IPS-NIHi7 (cell line): ENCODE measurements at regions not wholly inside any gene's neighbourhood (a gene's known extent, or its start where the extent isn't known, plus 50 kb on each side); places are given as distances from the start of the nearest gene placed in this dataset.

Experiments used
- DNase-seq: peaks from one replicate; pipeline ENCODE4 v3.0.0; 2012; ENCODE audit warnings: mixed read lengths; ENCODE audit errors: extremely low spot score

DNA sequence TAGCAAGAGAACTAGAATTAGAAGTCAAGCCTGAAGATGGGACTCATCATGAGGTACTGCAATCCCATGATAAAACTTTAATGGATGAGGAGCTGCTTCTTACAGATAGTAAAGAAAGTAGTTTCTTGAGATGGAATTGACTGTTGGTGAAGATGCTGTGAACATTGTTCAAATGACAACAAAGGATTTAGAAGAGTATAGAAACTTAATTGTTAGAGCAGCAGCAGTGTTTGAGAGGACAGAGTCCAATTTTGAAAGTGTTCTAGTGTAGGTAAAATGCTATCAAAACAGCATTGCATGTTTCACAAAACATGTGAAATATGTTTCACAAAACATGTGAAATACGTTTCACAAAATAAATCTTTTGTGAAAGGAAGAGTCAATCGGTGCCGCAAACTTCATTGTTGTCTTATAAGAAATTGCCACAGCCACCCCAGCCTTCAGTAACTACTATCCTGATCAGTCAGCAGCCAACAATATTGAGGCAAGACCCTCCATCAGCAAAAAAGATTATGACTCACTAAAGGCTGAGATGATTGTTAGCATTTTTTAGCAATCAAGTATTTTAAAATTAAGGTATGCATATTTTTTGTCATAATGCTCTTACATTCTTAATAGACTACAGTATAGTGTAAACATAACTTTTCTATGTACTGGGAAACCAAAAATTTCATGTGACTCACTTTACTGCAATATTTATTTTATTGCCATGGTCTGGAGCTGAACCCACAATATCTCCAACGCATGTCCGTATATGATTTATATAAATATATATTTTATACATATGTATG is 173.4 kb upstream of the BMP4 start:
- no peak for DNase-seq

GRCh38 chr14:54132496-54132895 is 175.9 kb upstream of the BMP4 start:
- no peak for DNase-seq

DNA sequence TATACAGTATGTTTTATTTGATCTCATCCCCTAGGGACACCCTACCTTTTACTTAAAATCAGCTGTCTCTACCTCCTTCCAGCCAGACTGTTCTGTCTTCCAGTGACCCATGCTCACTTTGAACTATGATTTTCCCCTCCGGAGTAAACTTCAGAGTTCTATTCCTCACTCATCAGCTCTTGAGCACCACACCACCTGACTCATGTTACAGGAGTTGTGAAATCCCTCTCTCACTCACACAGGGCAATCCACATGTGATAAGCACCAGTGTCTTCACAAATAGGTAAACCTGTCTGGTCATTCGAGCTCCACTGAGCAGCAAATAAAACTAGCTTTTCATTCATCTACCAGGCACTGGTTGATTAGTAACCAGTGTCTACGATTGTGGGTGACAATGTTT is 177.3 kb upstream of the BMP4 start:
- no peak for DNase-seq

GRCh38 chr14:54135804-54136280 is 179.2 kb upstream of the BMP4 start:
- DNase-seq = no peak

DNA sequence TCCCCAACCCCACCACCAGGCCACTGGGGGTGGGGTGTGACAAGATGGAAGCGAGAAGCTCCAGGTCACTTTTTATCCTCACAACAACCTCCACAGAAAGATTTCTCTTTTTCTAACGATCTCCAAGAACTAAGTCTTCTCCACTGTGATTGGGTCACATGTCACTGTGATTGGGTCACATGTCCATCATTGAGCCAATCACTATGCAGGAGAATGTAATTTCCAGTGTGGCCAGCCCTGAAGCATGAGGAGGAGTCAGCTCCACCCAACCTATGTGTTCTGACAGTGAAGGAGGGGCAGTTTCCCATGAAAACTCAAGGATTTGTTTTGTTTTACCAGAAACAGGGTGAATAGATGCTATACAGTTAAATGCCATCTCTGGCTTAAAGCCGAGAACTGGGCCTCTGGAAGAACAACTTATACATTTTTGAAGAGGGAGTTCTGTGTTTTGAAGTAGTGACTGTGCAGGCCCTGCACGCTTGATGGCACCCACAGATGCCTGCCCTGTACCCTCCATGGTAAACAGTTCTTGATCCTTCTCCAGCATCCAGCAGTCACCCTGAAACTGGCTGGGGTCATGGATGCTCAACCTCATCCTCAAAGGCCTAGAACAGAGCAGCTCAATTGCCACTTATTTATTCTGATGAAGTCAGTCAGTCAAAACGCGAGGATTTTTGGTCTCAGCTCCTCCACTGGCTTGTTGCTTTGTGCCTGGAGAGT is 180.4 kb upstream of the BMP4 start:
- DNase-seq = no peak

GRCh38 chr14:54137614-54137961 is 181.0 kb upstream of the BMP4 start:
- no peak for DNase-seq

- no peak for DNase-seq
Measured at GRCh38 chr14:54138024-54138353, 181.4 kb upstream of the BMP4 start.

- no peak for DNase-seq
Measured at GRCh38 chr14:54138354-54139038, 181.9 kb upstream of the BMP4 start.

- DNase-seq = no peak
Measured at GRCh38 chr14:54140551-54140950, 183.9 kb upstream of the BMP4 start.

GRCh38 chr14:54146601-54147000 is 190.0 kb upstream of the BMP4 start:
- DNase-seq = no peak

GRCh38 chr14:54147282-54147681 is 190.7 kb upstream of the BMP4 start:
- no peak for DNase-seq

DNA sequence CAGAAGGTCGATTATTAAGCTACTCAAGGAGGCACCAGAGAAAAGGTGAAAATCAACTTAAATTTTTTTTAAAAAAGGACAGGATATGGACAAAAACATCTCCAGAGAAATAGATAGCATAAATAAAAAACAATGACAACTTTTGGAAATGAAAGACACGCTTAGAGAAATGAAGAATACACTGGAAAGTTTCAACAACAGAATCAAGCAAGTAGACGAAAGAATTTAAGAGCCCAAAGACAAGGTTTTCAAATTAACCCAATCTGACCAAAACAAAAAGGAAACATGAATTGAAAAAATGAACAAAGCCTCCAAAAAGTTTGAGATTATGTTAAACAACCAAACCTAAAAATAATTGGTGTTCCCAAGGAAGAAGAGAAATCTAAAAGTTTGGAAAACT is 191.1 kb upstream of the BMP4 start:
- DNase-seq = no peak

DNA sequence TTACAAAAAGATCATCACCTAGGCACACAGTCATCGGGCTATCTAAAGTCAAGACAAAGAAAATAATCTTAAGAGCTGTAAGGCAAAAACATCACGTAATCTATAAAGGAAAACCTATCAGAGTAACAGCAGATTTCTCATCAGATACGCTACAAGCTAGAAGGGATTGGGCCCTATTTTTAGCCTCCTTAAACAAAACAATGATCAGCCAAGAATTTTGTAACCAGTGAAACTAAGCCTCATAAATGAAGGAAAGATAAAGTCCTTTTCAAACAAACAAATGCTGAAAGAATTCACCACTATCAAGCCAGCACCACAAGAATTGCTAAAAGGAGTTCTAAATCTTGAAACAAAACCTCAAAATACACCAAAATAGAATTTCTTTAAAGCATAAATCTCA is 191.6 kb upstream of the BMP4 start:
- no peak for DNase-seq

- DNase-seq = no peak
Measured at GRCh38 chr14:54152351-54152750, 195.7 kb upstream of the BMP4 start.

DNA sequence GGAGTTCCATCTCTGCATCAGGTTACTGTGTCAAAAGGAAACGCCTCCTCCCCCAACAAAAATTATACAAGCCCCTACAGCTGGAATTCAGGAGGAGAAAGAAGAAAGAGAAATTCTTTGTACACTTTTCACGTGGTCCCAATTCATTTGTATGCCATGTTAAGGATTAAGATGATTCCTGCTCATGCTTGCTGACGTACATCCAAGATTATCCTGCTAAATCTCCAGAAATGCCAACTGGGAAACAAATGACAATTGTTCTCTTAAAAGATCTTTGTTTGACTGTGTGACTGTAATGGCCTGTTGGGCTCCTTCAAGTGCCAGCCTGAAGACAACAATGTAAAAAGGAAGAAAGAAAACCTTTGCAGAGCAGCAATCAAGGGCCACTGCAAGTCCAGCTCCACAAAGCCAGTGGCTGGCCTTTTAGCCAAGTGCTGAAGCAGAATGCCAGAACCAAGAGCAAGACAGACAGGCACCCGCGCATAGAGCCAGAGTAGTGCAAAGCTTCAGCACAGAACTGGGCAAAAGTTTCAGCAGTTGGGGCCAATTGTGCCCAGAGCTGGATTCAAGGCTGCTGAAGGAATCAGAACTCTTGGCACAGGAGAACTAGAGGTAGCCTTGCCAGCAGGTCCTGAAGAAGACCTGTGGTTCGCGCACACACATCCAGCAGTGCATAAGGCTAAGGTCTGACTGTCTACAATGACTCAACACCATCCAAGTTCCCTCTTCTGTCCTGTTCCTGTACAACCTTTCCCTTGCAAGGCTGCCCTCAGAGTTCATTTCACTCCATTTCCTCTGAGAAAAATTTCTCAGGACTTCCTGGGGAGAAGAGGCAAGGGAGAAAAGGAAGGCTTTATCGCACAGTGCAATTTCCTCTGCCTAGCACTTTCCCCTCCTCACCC is 209.7 kb upstream of the BMP4 start:
- DNase-seq = no peak

- DNase-seq = no peak
Measured at GRCh38 chr14:54168489-54168888, 211.9 kb upstream of the BMP4 start.

- no peak for DNase-seq
Measured at GRCh38 chr14:54169254-54169924, 212.8 kb upstream of the BMP4 start.

DNA sequence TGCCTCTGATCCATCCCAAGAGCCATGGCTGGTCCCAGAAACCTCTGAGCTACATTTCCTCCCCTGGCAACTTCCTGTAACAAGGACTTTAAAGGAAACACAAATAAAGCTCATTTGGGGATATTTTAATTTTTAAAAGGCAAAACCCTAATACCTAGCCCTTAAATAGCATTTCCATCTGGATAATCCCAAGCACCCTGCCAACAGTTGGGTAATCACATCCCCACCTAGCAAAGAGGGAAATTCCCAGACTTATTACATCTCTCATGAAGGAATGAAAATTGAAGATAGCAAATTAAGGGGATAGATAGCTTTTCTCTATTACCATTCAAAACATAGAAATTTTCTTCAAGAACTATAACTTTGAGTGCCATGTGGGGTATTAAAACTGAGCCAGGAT is 213.7 kb upstream of the BMP4 start:
- no peak for DNase-seq

DNA sequence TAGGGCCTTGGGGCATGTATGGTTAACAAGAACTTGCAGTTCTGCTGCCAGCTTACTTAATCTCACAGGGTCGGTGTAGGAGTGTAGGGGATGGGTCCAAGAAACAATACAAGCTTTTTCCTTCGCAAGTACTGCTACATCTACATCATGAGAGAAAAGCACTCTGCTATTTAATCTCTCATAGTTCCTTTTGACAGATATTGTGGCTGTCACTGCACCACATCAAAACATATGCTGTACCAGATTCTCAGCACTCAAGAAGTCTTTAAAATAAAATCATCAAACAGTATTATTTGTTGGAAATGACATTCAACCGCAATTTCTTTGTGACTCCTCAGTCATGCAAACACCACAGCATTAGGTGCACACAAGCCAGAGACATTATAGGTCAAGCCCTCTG is 215.5 kb upstream of the BMP4 start:
- no peak for DNase-seq

- no peak for DNase-seq
Measured at GRCh38 chr14:54172562-54172961, 215.9 kb upstream of the BMP4 start.

- DNase-seq = no peak
Measured at GRCh38 chr14:54173802-54174201, 217.2 kb upstream of the BMP4 start.
